H9 (cell line): ENCODE measurements at regions not wholly inside any gene's neighbourhood (a gene's known extent, or its start where the extent isn't known, plus 50 kb on each side); places are given as distances from the start of the nearest gene placed in this dataset.

Source experiments
- DNase-seq: peaks from one replicate; pipeline ENCODE4 v3.0.0-alpha.2; 2017
- H2AFZ ChIP-seq: one replicate; pipeline ENCODE4 v1.6.1; 2013; ENCODE audit warnings: mild to moderate bottlenecking, low read length, control low read depth, moderate library complexity
- H2AK5ac ChIP-seq: 2 replicates; pipeline ENCODE4 v1.6.1; 2013; ENCODE audit warnings: low read length, control low read depth, mixed read lengths; ENCODE audit not compliant: insufficient read length
- H2BK120ac ChIP-seq: one replicate; pipeline ENCODE4 v1.6.1; 2013; ENCODE audit warnings: low read depth, mild to moderate bottlenecking, low read length, control low read depth, inconsistent platforms; ENCODE audit not compliant: poor library complexity, severe bottlenecking
- H2BK12ac ChIP-seq: 2 replicates; pipeline ENCODE4 v1.6.1; 2013; ENCODE audit warnings: low read length, control low read depth, mixed read lengths, low read depth; ENCODE audit not compliant: insufficient read length
- H2BK15ac ChIP-seq: 2 replicates; pipeline ENCODE4 v1.6.1; 2013; ENCODE audit warnings: low read depth, low read length, control low read depth
- H2BK20ac ChIP-seq: one replicate; pipeline ENCODE4 v1.6.1; 2013; ENCODE audit warnings: low read depth, mild to moderate bottlenecking, low read length, control low read depth, inconsistent platforms; ENCODE audit not compliant: poor library complexity, severe bottlenecking
- H2BK5ac ChIP-seq: 2 replicates; pipeline ENCODE4 v1.6.1; 2013; ENCODE audit warnings: low read length, control low read depth, mixed read lengths; ENCODE audit not compliant: insufficient read length
- H3K14ac ChIP-seq: 2 replicates; pipeline ENCODE4 v1.6.1; 2013; ENCODE audit warnings: low read length, control low read depth; ENCODE audit not compliant: insufficient read depth
- H3K18ac ChIP-seq: 2 replicates; pipeline ENCODE4 v1.6.1; 2013; ENCODE audit warnings: low read depth, mild to moderate bottlenecking, mixed read lengths, low read length, control low read depth; ENCODE audit not compliant: insufficient read length
- H3K23ac ChIP-seq: 2 replicates; pipeline ENCODE4 v1.6.1; 2013; ENCODE audit warnings: low read length, control low read depth, mixed read lengths, low read depth; ENCODE audit not compliant: insufficient read length
- H3K23me2 ChIP-seq: 2 replicates; pipeline ENCODE4 v1.6.1; 2013; ENCODE audit warnings: low read depth, mild to moderate bottlenecking, mixed read lengths, low read length, control low read depth; ENCODE audit not compliant: insufficient read length, poor library complexity, severe bottlenecking
- H3K27ac ChIP-seq: 2 replicates; pipeline ENCODE4 v1.5.1; 2013; ENCODE audit warnings: low read length, control low read depth, mixed read lengths, low read depth; ENCODE audit not compliant: insufficient read length
- H3K27me3 ChIP-seq: 2 replicates; pipeline ENCODE4 v1.6.1; 2013; ENCODE audit warnings: low read length, control low read depth, inconsistent platforms; ENCODE audit not compliant: insufficient read depth
- H3K4ac ChIP-seq: 2 replicates; pipeline ENCODE4 v1.6.1; 2013; ENCODE audit warnings: low read depth, mild to moderate bottlenecking, control low read depth, inconsistent platforms, low read length, moderate library complexity
- H3K4me1 ChIP-seq: 2 replicates; pipeline ENCODE4 v1.6.1; 2013; ENCODE audit warnings: low read length, control low read depth, inconsistent platforms; ENCODE audit not compliant: insufficient read depth
- H3K4me2 ChIP-seq: 2 replicates; pipeline ENCODE4 v1.6.1; 2013; ENCODE audit warnings: low read length, control low read depth, mixed read lengths; ENCODE audit not compliant: insufficient read length, insufficient read depth
- H3K56ac ChIP-seq: 2 replicates; pipeline ENCODE4 v1.6.1; 2013; ENCODE audit warnings: low read depth, mild to moderate bottlenecking, mixed read lengths, low read length, control low read depth; ENCODE audit not compliant: insufficient read length
- H3K79me1 ChIP-seq: 2 replicates; pipeline ENCODE4 v1.6.1; 2013; ENCODE audit warnings: low read depth, mild to moderate bottlenecking, moderate library complexity, low read length, control low read depth, inconsistent platforms; ENCODE audit not compliant: insufficient read depth, poor library complexity, severe bottlenecking
- H3K79me2 ChIP-seq: 2 replicates; pipeline ENCODE4 v1.6.1; 2013; ENCODE audit warnings: low read length, control low read depth, inconsistent platforms; ENCODE audit not compliant: insufficient read depth
- H3K9ac ChIP-seq: 2 replicates; pipeline ENCODE4 v1.6.1; 2013; ENCODE audit warnings: low read length, control low read depth, mixed read lengths; ENCODE audit not compliant: insufficient read length; ENCODE audit errors: extremely low read depth
- H3K9me3 ChIP-seq: one replicate; pipeline ENCODE4 v1.6.1; 2013; ENCODE audit warnings: low read depth, low read length, inconsistent platforms; ENCODE audit not compliant: control insufficient read depth
- H3T11ph ChIP-seq: one replicate; pipeline ENCODE4 v1.6.1; 2013; ENCODE audit warnings: mild to moderate bottlenecking, low read length, control low read depth, inconsistent platforms
- H4K20me1 ChIP-seq: one replicate; pipeline ENCODE4 v1.6.1; 2013; ENCODE audit not compliant: control insufficient read depth, insufficient read length, insufficient read depth
- H4K5ac ChIP-seq: 2 replicates; pipeline ENCODE4 v1.6.1; 2013; ENCODE audit warnings: low read depth, mild to moderate bottlenecking, mixed read lengths, low read length, control low read depth; ENCODE audit not compliant: insufficient read length
- H4K8ac ChIP-seq: replicated peaks from 2 replicates; pipeline ENCODE4 v1.6.1; 2013; ENCODE audit warnings: low read length, control low read depth, mixed read lengths, low read depth; ENCODE audit not compliant: insufficient read length
- H4K91ac ChIP-seq: 2 replicates; pipeline ENCODE4 v1.6.1; 2013; ENCODE audit warnings: low read depth, mild to moderate bottlenecking, moderate library complexity, mixed read lengths, low read length, control low read depth; ENCODE audit not compliant: insufficient read length
- H3K27ac Mint-ChIP-seq, 3 experiments: 2 replicates in 2 of 3; 3 replicates in 1 of 3; pipeline ENCODE4 v1.8.0; 2020 to 2021; ENCODE audit warnings: mixed read lengths in 3 of 3, mild to moderate bottlenecking in 1 of 3, moderate library complexity in 1 of 3
- H3K27me3 Mint-ChIP-seq: 2 replicates; pipeline ENCODE4 v1.8.0; 2021; ENCODE audit warnings: low read depth, mild to moderate bottlenecking, moderate library complexity, mixed read lengths
- H3K36me3 Mint-ChIP-seq, 3 experiments: 2 replicates in 2 of 3; 3 replicates in 1 of 3; pipeline ENCODE4 v1.8.0; 2020 to 2021; ENCODE audit warnings: low read depth in 3 of 3, mixed read lengths in 3 of 3; ENCODE audit not compliant: insufficient read depth in 1 of 3
- H3K4me1 Mint-ChIP-seq, 2 experiments: 2 replicates each; pipeline ENCODE4 v1.8.0; 2020; ENCODE audit warnings: mixed read lengths in 2 of 2
- H3K4me3 Mint-ChIP-seq, 2 experiments: 2 replicates in 1 of 2; 3 replicates in 1 of 2; pipeline ENCODE4 v1.8.0; 2020 to 2021; ENCODE audit warnings: mild to moderate bottlenecking in 2 of 2, mixed read lengths in 2 of 2, moderate library complexity in 1 of 2
- H3K9me3 Mint-ChIP-seq, 2 experiments: 2 replicates in 1 of 2; 3 replicates in 1 of 2; pipeline ENCODE4 v1.8.0; 2020; ENCODE audit warnings: mild to moderate bottlenecking in 2 of 2, mixed read lengths in 2 of 2, moderate library complexity in 1 of 2
- CTCF ChIP-seq: fragments of 200-600 bp; sonication (generic); conservative IDR thresholded peaks from 3 replicates; pipeline ENCODE4 v1.8.0; 2021; ENCODE audit warnings: antibody characterized with exemption, mild to moderate bottlenecking
- WGBS: extraction: QIAGEN DNeasy Blood & Tissue Kit; methylation state at CpG from one replicate; pipeline ENCODE4 v1.1.7; 2013; ENCODE audit warnings: missing lambda C conversion rate, low lambda C conversion rate, mixed read lengths; ENCODE audit not compliant: insufficient read length; ENCODE audit errors: extremely low coverage; 5-methylcytosine and 5-hydroxymethylcytosine counted together

GRCh38 chr3:140821493-140821892 lies 120.1 kb upstream of the SLC25A36 start:
- DNase-seq: no peak
- no peaks in the 10 kb centered on the region for H3K4me1 ChIP-seq
- no peaks in the 10 kb centered on the region for H3K9me3 ChIP-seq
- Mint-ChIP-seq H3K27ac (no peak overlapping the region), H3K36me3 (no peaks in the 10 kb centered on the region), H3K4me1 (peaks cover 13 to 21% of the 10 kb centered on the region in 2 experiments), H3K27me3 (0 out of 2 replicates have a peak, but pooled peaks cover 1% of the 10 kb centered on the region), H3K9me3 (no peaks in the 10 kb centered on the region), H3K4me3 (no peak overlapping the region)
- H3K18ac ChIP-seq: no peak overlapping the region
- no peak overlapping the region for H4K5ac ChIP-seq
- no peak overlapping the region for H3K4me2 ChIP-seq
- no peak overlapping the region for H3K56ac ChIP-seq
- no peaks in the 10 kb centered on the region for H3K23me2 ChIP-seq
- H3K79me2 ChIP-seq: no peaks in the 10 kb centered on the region
- H4K91ac ChIP-seq: no peak overlapping the region
- H3K79me1 ChIP-seq: no peaks in the 10 kb centered on the region
- H2BK15ac ChIP-seq: no peak overlapping the region
- H3K14ac ChIP-seq: no peak overlapping the region
- no peak overlapping the region for H2BK120ac ChIP-seq
- WGBS: no CpG with 5 or more reads among the region's 2 CpGs
- no peak overlapping the region for H4K8ac ChIP-seq
- H2BK20ac ChIP-seq: no peak overlapping the region
- no peak overlapping the region for H2AK5ac ChIP-seq
- no peak overlapping the region for H3T11ph ChIP-seq
- H2BK12ac ChIP-seq: no peak overlapping the region
- H2AFZ ChIP-seq: no peak overlapping the region
- H3K23ac ChIP-seq: no peak overlapping the region
- H3K9ac ChIP-seq: no peak overlapping the region
- no peaks in the 10 kb centered on the region for H3K27me3 ChIP-seq
- H3K27ac ChIP-seq: no peak overlapping the region
- no peak overlapping the region for H3K4ac ChIP-seq
- H4K20me1 ChIP-seq: no peaks in the 10 kb centered on the region
- TF ChIP-seq CTCF: no peak
- no peak overlapping the region for H2BK5ac ChIP-seq
